Thyroid gland (tissue), 4 donors: ENCODE measurements at regions not wholly inside any gene's neighbourhood (a gene's known extent, or its start where the extent isn't known, plus 50 kb on each side); places are given as distances from the start of the nearest gene placed in this dataset.

Experiments
- DNase-seq, 2 donors: peaks; one replicate each; pipeline ENCODE4 v3.0.0-alpha.2; 2019
- H3K27ac ChIP-seq, 3 donors: fragments of 200-600 bp; sonication (generic); 1 replicate in 2 of 3; 2 replicates in 1 of 3; pipeline ENCODE4 v1.5.1; 2016 to 2019; ENCODE audit warnings: mild to moderate bottlenecking in 1 of 3, moderate library complexity in 1 of 3
- H3K27me3 ChIP-seq: fragments of 200-600 bp; sonication (generic); one replicate; pipeline ENCODE4 v1.5.1; 2019
- H3K36me3 ChIP-seq, 2 donors: fragments of 200-600 bp; sonication (generic); one replicate each; pipeline ENCODE4 v1.5.1; 2016 to 2019
- H3K4me1 ChIP-seq, 2 donors: fragments of 200-600 bp; sonication (generic); one replicate each; pipeline ENCODE4 v1.5.1; 2017 to 2019
- H3K4me3 ChIP-seq, 3 donors: fragments of 200-600 bp; sonication (generic); replicated peaks in 1 of 3; 1 replicate in 2 of 3; 2 replicates in 1 of 3; pipeline ENCODE4 v1.5.1; 2016; ENCODE audit warnings: mild to moderate bottlenecking in 1 of 3
- H3K9me3 ChIP-seq: fragments of 200-600 bp; sonication (generic); one replicate; pipeline ENCODE4 v1.5.1; 2017
- POLR2A ChIP-seq, 2 donors: fragments of 450-650 bp; IDR thresholded peaks; one replicate each; pipeline ENCODE4 v1.6.1; 2017; ENCODE audit warnings: antibody characterized with exemption in 2 of 2, mild to moderate bottlenecking in 2 of 2, moderate library complexity in 1 of 2
- WGBS, 2 donors: methylation state at CpG; one replicate each; pipeline ENCODE4 v1.1.5; 2017; 5-methylcytosine and 5-hydroxymethylcytosine counted together
- intact Hi-C: fragments of 100-400 bp; cut with DNase I; formaldehyde crosslinking; loops from one replicate; pipeline ENCODE4 v1.15.1; 2023
- TF ChIP-seq, protein P1 (sequence below), 6 experiments: fragments of 200-600 bp in 3 of 6; fragments of 450-650 bp in 3 of 6; sonication (generic) in 3 of 6; IDR thresholded peaks; one replicate each; pipeline ENCODE4 v1.5.1; 2016 to 2019; ENCODE audit warnings: antibody characterized with exemption in 6 of 6, mild to moderate bottlenecking in 2 of 6, inconsistent platforms in 1 of 6, moderate library complexity in 1 of 6

DNA sequence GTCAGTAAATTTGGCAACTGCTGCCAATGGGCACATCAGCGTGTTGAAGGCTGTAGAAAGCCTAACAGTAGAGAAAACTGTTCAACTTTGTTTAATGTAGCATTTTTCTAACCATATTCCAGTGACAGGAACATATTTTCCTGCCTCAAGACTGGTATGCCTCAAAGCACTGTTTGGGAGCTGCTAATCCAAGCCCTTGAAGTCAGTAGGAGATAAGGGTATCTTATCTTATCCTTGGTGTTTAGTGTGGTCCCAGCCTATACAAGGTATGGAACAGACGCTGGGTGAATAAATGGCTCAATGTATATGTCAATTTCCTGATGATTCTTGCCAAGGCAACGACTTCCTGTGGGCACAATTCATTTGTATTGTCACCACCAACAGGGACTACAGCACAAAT lies 97.5 kb upstream of the CREB5 start:
- 62 to 70% methylated on average over 3 of the region's 3 CpGs for WGBS, 2 donors
- no peak for DNase-seq
- Histone ChIP-seq H3K4me3 (no peak overlapping the region), H3K9me3 (no peaks in the 10 kb centered on the region), H3K4me1 (no peaks in the 10 kb centered on the region), H3K27ac (no peak overlapping the region), H3K27me3 (no peaks in the 10 kb centered on the region), H3K36me3 (no peaks in the 10 kb centered on the region)
- intact Hi-C loops: no loop called here
- TF ChIP-seq POLR2A (IDR thresholded peaks at IDR 0.05): no peak
- TF ChIP-seq, protein P1, sequence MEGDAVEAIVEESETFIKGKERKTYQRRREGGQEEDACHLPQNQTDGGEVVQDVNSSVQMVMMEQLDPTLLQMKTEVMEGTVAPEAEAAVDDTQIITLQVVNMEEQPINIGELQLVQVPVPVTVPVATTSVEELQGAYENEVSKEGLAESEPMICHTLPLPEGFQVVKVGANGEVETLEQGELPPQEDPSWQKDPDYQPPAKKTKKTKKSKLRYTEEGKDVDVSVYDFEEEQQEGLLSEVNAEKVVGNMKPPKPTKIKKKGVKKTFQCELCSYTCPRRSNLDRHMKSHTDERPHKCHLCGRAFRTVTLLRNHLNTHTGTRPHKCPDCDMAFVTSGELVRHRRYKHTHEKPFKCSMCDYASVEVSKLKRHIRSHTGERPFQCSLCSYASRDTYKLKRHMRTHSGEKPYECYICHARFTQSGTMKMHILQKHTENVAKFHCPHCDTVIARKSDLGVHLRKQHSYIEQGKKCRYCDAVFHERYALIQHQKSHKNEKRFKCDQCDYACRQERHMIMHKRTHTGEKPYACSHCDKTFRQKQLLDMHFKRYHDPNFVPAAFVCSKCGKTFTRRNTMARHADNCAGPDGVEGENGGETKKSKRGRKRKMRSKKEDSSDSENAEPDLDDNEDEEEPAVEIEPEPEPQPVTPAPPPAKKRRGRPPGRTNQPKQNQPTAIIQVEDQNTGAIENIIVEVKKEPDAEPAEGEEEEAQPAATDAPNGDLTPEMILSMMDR (IDR thresholded peaks at IDR 0.05): no peak

DNA sequence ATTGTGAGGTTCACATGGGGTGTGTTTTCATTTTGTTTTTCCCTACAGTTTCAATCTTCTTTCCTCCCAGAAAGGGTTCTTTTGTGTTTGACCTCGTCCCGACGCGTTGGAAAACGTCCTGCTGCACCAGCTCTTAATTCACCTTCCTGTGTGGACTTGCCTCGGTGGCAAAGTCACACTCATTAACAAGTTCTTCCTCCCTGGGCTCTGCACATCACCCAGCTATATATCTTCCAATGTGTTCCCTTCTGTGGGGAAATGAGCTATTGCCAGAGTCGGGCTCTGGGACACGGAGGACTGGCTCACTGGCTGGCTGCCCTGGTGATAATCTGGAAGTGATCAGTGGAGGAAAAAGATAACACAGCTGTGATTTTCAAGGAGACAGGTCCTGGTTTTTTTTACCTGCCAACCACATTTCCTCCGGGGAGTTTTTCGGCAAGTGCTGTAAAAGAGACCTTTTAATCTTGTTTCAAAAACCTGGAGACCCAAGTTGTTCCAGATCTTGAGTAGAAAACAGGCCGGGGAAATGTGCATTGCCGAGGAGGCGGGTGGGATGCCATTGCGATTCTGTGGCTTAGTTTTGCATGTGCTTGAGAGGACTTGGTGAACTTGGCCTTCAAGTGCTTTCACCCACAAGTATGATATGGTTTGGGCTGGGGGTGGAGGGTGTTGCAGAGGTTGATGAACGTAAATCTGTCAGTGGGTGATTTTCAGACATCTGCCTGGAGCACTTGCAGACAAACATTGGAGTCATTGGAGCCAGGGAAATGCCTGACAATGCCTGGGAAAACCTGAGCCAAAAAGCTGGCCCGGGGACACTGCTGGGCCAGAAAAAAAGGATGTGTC lies 96.5 kb upstream of the CREB5 start:
- no peak overlapping the region for H3K4me3 ChIP-seq
- no peak overlapping the region for H3K27ac ChIP-seq
- no peaks in the 10 kb centered on the region for H3K36me3 ChIP-seq
- no peaks in the 10 kb centered on the region for H3K4me1 ChIP-seq
- no peaks in the 10 kb centered on the region for H3K27me3 ChIP-seq
- intact Hi-C loops: no loop called here
- TF ChIP-seq, protein P1 (IDR thresholded peaks at IDR 0.05): no peak
- TF ChIP-seq POLR2A (IDR thresholded peaks at IDR 0.05): no peak
- 41 to 50% methylated on average over 16 of the region's 16 CpGs for WGBS, 2 donors
- peak; percentile 8 to 26 for DNase-seq
- no peaks in the 10 kb centered on the region for H3K9me3 ChIP-seq

DNA sequence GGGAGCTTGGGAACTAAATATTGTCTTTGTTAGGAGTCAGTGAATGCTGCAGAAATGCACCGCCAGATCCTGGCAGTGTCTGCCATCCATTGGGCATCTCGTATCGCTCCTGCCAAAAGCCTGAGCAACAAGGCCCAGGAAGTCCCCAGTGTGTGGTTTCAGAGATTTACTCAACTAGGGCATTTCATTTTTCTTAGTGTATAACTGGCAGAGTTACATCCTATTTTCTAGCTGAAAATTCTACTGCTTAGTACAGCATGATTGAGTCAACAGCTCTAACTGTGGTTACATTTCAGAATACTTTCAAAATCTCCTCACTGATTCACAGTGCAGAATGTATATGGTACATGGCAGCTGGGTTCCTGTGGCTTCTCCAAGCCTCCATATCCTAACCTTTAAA lies 95.8 kb upstream of the CREB5 start:
- 91 to 93% methylated on average over 3 of the region's 3 CpGs for WGBS, 2 donors
- Histone ChIP-seq H3K27me3 (no peaks in the 10 kb centered on the region), H3K4me3 (no peak overlapping the region), H3K4me1 (no peaks in the 10 kb centered on the region), H3K36me3 (no peaks in the 10 kb centered on the region), H3K9me3 (no peaks in the 10 kb centered on the region), H3K27ac (no peak overlapping the region)
- intact Hi-C loops: no loop called here
- no peak for DNase-seq
- TF ChIP-seq POLR2A (IDR thresholded peaks at IDR 0.05): no peak
- TF ChIP-seq, protein P1 (IDR thresholded peaks at IDR 0.05): no peak

DNA sequence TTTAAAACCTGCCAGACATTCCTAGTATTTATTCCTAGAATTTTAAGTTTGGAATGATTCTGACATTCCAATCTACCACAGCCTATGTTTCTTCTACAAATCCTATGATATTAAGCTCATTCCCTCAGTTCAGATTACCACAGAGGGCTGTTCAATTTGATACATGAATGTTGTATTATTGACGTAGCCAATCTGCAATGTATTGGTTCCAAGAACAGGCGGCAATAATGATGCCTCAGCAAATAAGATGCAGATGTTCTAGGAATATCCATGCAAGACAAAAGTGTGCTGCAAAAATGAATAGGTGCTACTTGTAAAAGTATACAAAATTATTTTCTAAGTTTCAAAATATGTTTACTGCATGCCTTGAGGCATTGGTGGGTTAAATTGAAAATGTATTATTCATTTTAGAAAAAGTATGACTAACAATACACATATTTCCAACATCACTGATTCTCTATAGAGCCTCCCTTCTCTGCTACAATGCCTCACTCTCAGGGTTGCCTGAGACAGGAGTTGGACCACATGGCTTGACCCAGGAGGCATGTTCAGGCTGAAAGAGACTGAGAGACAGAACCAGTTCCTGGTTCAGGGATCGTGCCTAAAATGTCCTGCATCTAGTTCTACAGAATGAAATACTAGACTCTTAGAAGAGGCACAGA lies 94.1 kb upstream of the CREB5 start:
- TF ChIP-seq, protein P1 (IDR thresholded peaks at IDR 0.05): no peak
- no peak for TF ChIP-seq POLR2A (IDR thresholded peaks at IDR 0.05)
- no peak for DNase-seq
- 84 to 93% methylated on average over 3 of the region's 3 CpGs for WGBS, 2 donors
- no peak overlapping the region for H3K27ac ChIP-seq
- H3K36me3 ChIP-seq: no peaks in the 10 kb centered on the region
- H3K4me3 ChIP-seq: no peak overlapping the region
- no peaks in the 10 kb centered on the region for H3K9me3 ChIP-seq
- intact Hi-C loops: no loop called here
- no peaks in the 10 kb centered on the region for H3K4me1 ChIP-seq
- H3K27me3 ChIP-seq: no peaks in the 10 kb centered on the region

DNA sequence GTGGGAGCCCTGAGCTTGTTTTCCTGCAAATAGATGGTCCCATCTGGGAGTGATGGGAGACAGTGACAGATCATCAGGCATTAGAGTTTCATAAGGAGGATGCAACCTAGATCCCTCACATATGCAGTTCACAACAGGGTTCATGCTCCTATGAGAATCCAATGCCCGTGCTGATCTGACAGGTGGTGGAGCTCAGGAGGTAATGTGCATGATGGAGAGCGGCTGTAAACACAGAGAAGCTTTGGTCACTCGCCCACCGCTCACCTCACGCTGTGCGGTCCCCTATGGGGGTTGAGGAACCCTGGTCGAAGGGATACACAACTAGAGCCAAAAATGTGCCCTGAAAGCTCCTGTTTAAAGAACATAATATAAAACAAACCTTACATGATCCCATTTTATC lies 88.5 kb upstream of the CREB5 start:
- TF ChIP-seq, protein P1 (IDR thresholded peaks at IDR 0.05): no peak
- no peak for TF ChIP-seq POLR2A (IDR thresholded peaks at IDR 0.05)
- no peak overlapping the region for H3K4me3 ChIP-seq
- DNase-seq: no peak
- H3K4me1 ChIP-seq: no peaks in the 10 kb centered on the region
- no peaks in the 10 kb centered on the region for H3K27me3 ChIP-seq
- H3K36me3 ChIP-seq: no peaks in the 10 kb centered on the region
- no peak overlapping the region for H3K27ac ChIP-seq
- no peaks in the 10 kb centered on the region for H3K9me3 ChIP-seq
- intact Hi-C loops: no loop called here
- 87 to 92% methylated on average over 7 of the region's 7 CpGs for WGBS, 2 donors
